BLaER1 (cell line): ENCODE measurements at regions not wholly inside any gene's neighbourhood (a gene's known extent, or its start where the extent isn't known, plus 50 kb on each side); places are given as distances from the start of the nearest gene placed in this dataset.
A peak's percentile ranks its signal among the peaks of the same experiment; 100 is the strongest.

Experiments used
- H3K27ac ChIP-seq: shearing (Covaris generic); formaldehyde crosslinking; 2 replicates; pipeline ENCODE4 v1.8.1; 2022
- H3K27me3 ChIP-seq: shearing (Covaris generic); formaldehyde crosslinking; 2 replicates; pipeline ENCODE4 v1.8.1; 2022
- H3K36me3 ChIP-seq: shearing (Covaris generic); formaldehyde crosslinking; 2 replicates; pipeline ENCODE4 v1.8.1; 2022
- H3K4me1 ChIP-seq: shearing (Covaris generic); formaldehyde crosslinking; 2 replicates; pipeline ENCODE4 v1.8.1; 2022
- H3K4me2 ChIP-seq: shearing (Covaris generic); formaldehyde crosslinking; 2 replicates; pipeline ENCODE4 v1.8.1; 2022
- H3K4me3 ChIP-seq: shearing (Covaris generic); formaldehyde crosslinking; 2 replicates; pipeline ENCODE4 v1.8.1; 2022
- H3K9ac ChIP-seq: shearing (Covaris generic); formaldehyde crosslinking; 2 replicates; pipeline ENCODE4 v1.8.1; 2022
- H3K9me3 ChIP-seq: shearing (Covaris generic); formaldehyde crosslinking; 2 replicates; pipeline ENCODE4 v1.8.1; 2022
- H4K20me1 ChIP-seq: shearing (Covaris generic); formaldehyde crosslinking; 2 replicates; pipeline ENCODE4 v1.8.1; 2022
- Cebpa-rat ChIP-seq: shearing (Covaris generic); IDR thresholded peaks from 2 replicates; pipeline ENCODE4 v1.8.1; 2022

GRCh38 chr9:129561594-129562281, 59.2 kb downstream of the C9orf50 start:
- peak overlapping the region; percentile 81 for H3K4me2 ChIP-seq
- no peaks in the 10 kb centered on the region for H4K20me1 ChIP-seq
- H3K4me3 ChIP-seq, result peak overlapping the region; percentile 19; the same call in 1 of the 2 replicates
- TF ChIP-seq Cebpa-rat, result no peak
- no peaks in the 10 kb centered on the region for H3K9me3 ChIP-seq
- H3K27ac ChIP-seq, result peak overlapping the region; percentile 50
- peak overlapping the region; percentile 49 for H3K9ac ChIP-seq
- H3K27me3 ChIP-seq, result peaks cover 6% of the 10 kb centered on the region
- no peaks in the 10 kb centered on the region for H3K36me3 ChIP-seq
- H3K4me1 ChIP-seq, result peaks cover 55% of the 10 kb centered on the region

DNA sequence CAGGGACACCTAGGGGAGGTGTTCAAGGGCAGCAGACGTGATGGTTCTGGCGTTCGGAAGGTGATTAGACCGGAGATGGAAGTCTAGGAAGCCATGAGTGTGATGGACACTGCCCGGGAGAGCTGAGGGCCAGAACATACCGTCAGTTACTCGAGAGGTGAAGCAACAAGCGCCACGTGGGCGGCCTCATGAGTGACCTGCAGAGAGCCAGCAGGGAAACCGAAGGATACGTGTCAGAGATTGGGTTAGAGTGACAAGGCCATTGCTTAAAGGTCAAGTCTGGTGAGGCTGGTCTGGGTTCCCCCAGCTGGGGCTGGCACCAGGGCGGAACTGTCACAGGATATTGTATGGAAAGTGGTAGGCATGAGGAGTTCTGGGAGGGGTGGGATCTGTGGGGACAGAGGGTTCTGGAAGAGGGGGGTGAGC, 60.0 kb downstream of the C9orf50 start:
- no peaks in the 10 kb centered on the region for H3K36me3 ChIP-seq
- no peaks in the 10 kb centered on the region for H3K27me3 ChIP-seq
- H3K9ac ChIP-seq, result no peak overlapping the region
- no peaks in the 10 kb centered on the region for H4K20me1 ChIP-seq
- H3K4me2 ChIP-seq, result peak overlapping the region; percentile 81
- TF ChIP-seq Cebpa-rat, result no peak
- no peaks in the 10 kb centered on the region for H3K9me3 ChIP-seq
- no peak overlapping the region for H3K4me3 ChIP-seq
- no peak overlapping the region for H3K27ac ChIP-seq
- peaks cover 63% of the 10 kb centered on the region for H3K4me1 ChIP-seq

DNA sequence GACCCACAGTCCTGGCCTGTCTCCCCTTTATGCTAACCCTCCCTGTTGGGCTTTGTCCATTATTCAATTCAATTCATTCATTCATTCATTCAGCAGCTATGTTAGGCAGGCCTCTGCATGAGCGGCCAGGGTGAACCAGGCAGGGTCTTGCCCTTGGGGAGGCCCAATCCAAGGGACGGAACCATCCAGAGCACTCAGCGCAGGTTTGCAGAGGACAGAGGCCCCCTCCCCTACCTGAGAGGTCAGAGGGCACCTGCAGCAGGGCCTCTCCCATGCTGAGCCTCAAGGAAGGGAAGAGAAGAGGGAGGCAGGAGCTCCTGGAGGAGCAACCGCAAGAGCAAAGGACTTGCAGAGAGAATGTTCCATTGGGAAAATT, 61.4 kb downstream of the C9orf50 start:
- Histone ChIP-seq H3K27me3 (no peaks in the 10 kb centered on the region), H4K20me1 (no peaks in the 10 kb centered on the region), H3K9ac (no peak overlapping the region), H3K4me2 (peak overlapping the region; percentile 52), H3K4me3 (no peak overlapping the region), H3K4me1 (peaks cover 77% of the 10 kb centered on the region), H3K27ac (no peak overlapping the region), H3K9me3 (no peaks in the 10 kb centered on the region), H3K36me3 (no peaks in the 10 kb centered on the region)
- no peak for TF ChIP-seq Cebpa-rat

DNA sequence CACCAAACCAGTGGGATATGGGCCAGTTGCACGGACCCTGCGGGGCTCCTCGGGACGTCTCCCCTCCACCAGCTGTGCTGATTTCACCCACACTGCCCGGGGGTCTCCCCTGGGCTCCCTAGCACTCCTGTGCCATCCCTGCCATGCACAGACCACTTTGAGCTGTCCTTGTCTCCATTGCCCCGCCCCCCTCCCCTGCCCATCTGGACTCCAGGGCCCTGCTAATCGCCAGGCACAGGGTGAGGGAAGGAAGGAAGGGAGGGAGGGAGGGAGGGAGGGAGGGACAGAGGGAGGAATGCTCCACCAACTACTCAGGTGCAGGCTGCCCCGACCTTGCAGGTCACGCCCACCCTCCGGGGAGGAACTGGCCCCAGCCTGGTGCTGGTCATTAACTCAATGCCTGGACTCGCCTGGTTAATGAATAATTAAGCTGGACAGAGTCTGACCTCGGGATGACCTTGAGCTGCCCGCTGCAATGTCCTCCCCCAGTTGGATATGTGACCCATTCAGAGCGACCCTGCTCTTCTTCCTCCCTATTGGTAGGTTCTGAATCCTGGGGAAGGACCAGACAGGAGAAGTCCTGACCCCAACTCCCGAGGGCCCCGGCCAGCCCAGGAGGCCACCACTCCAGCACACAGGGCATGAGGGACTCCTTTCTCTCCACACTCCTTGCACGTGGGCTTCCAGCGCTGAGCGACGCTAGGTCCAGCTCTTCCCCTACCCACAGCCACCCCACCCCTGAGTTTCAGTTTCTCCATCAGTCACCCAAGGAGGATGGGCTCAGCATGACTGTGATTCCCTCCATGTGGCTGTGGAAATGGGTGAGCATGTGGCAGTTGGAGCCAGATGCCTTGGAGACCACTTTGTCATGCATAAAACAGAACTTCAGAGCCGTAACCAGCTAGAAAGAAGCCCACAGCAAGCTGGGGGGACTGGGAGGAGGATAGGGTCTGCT, 62.1 kb downstream of the C9orf50 start:
- no peak for TF ChIP-seq Cebpa-rat
- no peak overlapping the region for H3K27ac ChIP-seq
- H3K4me2 ChIP-seq, result peak overlapping the region; percentile 58

DNA sequence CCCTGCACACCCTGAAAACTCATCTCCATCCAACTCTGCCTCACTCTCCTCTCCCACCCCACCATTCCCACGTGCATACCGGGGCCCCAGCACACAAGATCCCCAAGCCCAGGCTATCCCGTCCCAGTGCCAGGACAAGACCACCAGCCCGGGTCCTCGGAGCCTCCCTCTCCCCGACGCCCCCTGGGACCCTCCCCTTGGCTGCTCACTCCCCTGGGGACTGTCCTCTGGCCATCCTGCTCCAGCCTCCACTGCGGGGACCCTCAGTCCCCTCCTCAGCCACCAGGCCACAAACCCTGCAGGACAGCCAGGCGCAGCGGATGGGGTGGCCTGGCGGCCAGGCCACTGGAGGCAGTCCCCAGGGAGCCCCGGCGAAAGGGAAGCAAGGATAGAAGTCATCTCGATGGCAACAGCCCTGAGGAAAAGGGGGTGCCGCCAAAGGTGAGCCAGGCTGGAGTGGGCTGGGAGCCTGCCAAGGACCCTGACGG, 62.8 kb downstream of the C9orf50 start:
- Histone ChIP-seq H3K9me3 (no peaks in the 10 kb centered on the region), H3K4me3 (no peak overlapping the region), H3K9ac (no peak overlapping the region; the same call in 1 of the 2 replicates), H3K27ac (peak overlapping the region; percentile 82), H3K4me2 (peak overlapping the region; percentile 58), H3K4me1 (peaks cover 88% of the 10 kb centered on the region), H3K27me3 (no peaks in the 10 kb centered on the region), H4K20me1 (no peaks in the 10 kb centered on the region), H3K36me3 (no peaks in the 10 kb centered on the region)
- no peak for TF ChIP-seq Cebpa-rat

More for the DNA sequence above, 62.1 kb downstream of the C9orf50 start:
- no peak overlapping the region for H3K9ac ChIP-seq
- H3K27me3 ChIP-seq, result no peaks in the 10 kb centered on the region
- no peaks in the 10 kb centered on the region for H3K9me3 ChIP-seq
- no peaks in the 10 kb centered on the region for H4K20me1 ChIP-seq
- H3K4me1 ChIP-seq, result peaks cover 84% of the 10 kb centered on the region
- no peak overlapping the region for H3K4me3 ChIP-seq
- H3K36me3 ChIP-seq, result no peaks in the 10 kb centered on the region

DNA sequence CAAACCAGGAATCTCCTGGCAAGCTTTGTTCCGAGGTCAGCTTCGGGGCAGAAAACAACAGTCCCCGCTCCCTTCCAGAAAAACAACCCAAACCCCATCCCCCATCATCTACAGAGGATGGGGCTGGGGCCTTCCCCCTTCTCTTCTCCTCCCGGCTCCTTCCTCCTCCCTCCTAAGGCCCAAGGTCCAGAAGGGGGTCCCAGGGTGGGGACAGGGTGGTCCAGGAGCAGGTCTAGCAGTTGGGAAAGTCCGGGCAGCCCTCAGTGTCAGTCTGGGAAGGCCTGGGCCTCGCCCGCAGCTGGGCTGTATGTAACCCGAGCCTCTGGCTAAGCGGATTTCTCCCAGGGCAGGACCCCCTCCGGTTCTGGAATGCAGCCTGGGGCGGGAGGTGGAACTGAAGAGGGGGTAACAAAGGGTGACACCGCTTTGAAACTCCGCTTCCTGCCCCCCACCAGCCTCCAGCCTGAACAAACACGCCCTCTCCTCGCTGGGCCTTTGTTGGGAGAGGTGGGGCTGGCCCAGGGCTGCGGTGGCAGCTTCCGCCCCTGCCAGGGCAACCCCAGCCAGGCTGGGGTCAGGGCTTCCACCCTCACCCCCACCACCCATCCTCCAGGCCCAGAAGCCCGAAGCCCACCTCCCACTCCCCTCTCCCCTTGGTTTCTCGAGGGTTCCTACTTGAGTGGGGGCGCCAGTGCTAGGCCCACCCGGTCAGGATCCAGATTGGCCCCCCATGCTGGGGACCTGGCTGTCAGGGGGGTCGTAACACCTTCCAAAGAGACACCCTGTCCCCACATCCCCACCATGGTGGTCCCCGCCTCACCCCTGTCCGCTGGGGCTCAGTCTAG, 63.5 kb downstream of the C9orf50 start:
- TF ChIP-seq Cebpa-rat, result no peak
- H3K27me3 ChIP-seq, result peaks cover 6% of the 10 kb centered on the region; the same call in 1 of the 2 replicates
- H3K36me3 ChIP-seq, result no peaks in the 10 kb centered on the region
- H3K9ac ChIP-seq, result peak overlapping the region; percentile 65
- H3K9me3 ChIP-seq, result no peaks in the 10 kb centered on the region
- peak overlapping the region; percentile 58 for H3K4me2 ChIP-seq
- no peaks in the 10 kb centered on the region for H4K20me1 ChIP-seq
- H3K4me1 ChIP-seq, result peaks cover 81% of the 10 kb centered on the region
- H3K27ac ChIP-seq, result peak overlapping the region; percentile 82
- no peak overlapping the region for H3K4me3 ChIP-seq

- Histone ChIP-seq H3K4me2 (peak overlapping the region; percentile 58), H3K27ac (peak overlapping the region; percentile 82), H3K9me3 (no peaks in the 10 kb centered on the region), H3K36me3 (no peaks in the 10 kb centered on the region), H3K27me3 (peaks cover 13% of the 10 kb centered on the region), H3K4me1 (peaks cover 73% of the 10 kb centered on the region), H3K9ac (peak overlapping the region; percentile 65; the same call in 1 of the 2 replicates), H3K4me3 (no peak overlapping the region), H4K20me1 (no peaks in the 10 kb centered on the region)
- TF ChIP-seq Cebpa-rat, result no peak
Measured at GRCh38 chr9:129556491-129557191, 64.3 kb downstream of the C9orf50 start.

DNA sequence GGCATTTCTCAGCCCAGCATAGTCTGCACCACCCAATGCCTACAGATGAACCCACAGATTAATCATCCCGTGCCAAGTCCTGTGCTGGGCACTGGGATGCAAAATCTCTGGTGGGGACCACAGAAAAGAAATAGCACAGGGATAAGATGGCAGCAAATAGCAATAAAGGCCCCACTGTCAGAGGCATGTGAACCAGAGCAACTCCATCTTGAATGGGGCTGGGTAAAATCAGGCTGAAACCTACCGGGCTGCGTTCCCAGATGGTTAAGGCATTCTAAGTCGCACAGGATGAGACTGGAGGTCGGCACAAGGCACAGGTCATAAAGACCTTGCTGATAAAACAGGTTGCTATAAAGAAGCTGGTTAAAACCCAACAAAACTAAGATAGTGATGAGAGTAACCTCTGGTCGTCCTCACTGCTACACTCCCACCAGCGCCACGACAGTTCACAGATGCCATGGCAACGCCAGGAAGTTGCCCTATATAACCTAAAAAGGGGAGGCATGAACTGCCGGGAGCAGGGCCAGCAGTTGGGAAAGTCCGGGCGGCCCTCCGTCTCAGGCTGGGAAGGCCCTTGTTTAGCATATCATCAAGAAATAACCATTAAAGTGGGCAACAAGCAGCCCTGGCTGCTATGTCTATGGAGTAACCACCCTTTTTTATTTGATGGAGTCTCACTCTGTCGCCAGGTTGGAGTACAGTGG, 65.2 kb downstream of the C9orf50 start:
- H4K20me1 ChIP-seq, result no peaks in the 10 kb centered on the region
- H3K27ac ChIP-seq, result no peak overlapping the region
- no peak overlapping the region for H3K4me3 ChIP-seq
- no peak for TF ChIP-seq Cebpa-rat
- H3K27me3 ChIP-seq, result peaks cover 23% of the 10 kb centered on the region
- H3K36me3 ChIP-seq, result no peaks in the 10 kb centered on the region
- peak overlapping the region; percentile 64 for H3K4me2 ChIP-seq
- H3K9me3 ChIP-seq, result no peaks in the 10 kb centered on the region
- no peak overlapping the region for H3K9ac ChIP-seq
- H3K4me1 ChIP-seq, result peaks cover 64% of the 10 kb centered on the region
